Heart left ventricle (tissue), 16 donors: ENCODE measurements at regions not wholly inside any gene's neighbourhood (a gene's known extent, or its start where the extent isn't known, plus 50 kb on each side); places are given as distances from the start of the nearest gene placed in this dataset.

Experiments
- ATAC-seq, 4 donors: fragments of 200-7000 bp; cut with Tn5 transposase; one replicate each; pipeline ENCODE4 v1.9.1; 2020 to 2022; ENCODE audit warnings: moderate library complexity in 4 of 4, mild to moderate bottlenecking in 3 of 4, moderate number of reproducible peaks in 1 of 4
- DNase-seq, 5 donors: peaks; one replicate each; pipeline ENCODE4 v3.0.0-alpha.2; 2020
- H3K27ac ChIP-seq, 12 donors: fragments of 200-600 bp; sonication (generic) in 4 of 12; one replicate each; pipeline versions ENCODE4 v1.5.0 to v1.8.0; 2016 to 2022; ENCODE audit warnings: mild to moderate bottlenecking in 2 of 12
- H3K27me3 ChIP-seq, 9 donors: fragments of 200-600 bp; sonication (generic) in 2 of 9; one replicate each; pipeline versions ENCODE4 v1.5.1 to v1.8.0; 2016 to 2022; ENCODE audit warnings: mild to moderate bottlenecking in 3 of 9
- H3K36me3 ChIP-seq, 9 donors: fragments of 200-600 bp; sonication (generic) in 2 of 9; one replicate each; pipeline versions ENCODE4 v1.5.0 to v1.8.0; 2018 to 2022; ENCODE audit warnings: mild to moderate bottlenecking in 2 of 9
- H3K4me1 ChIP-seq, 12 donors: fragments of 200-600 bp; sonication (generic) in 4 of 12; one replicate each; pipeline versions ENCODE4 v1.5.0 to v1.8.0; 2016 to 2022; ENCODE audit warnings: mild to moderate bottlenecking in 3 of 12
- H3K4me3 ChIP-seq, 12 donors: fragments of 200-600 bp; sonication (generic) in 4 of 12; one replicate each; pipeline versions ENCODE4 v1.5.0 to v1.8.0; 2017 to 2022; ENCODE audit warnings: mild to moderate bottlenecking in 9 of 12, moderate library complexity in 4 of 12
- H3K9me3 ChIP-seq, 12 donors: fragments of 200-600 bp; sonication (generic) in 4 of 12; one replicate each; pipeline versions ENCODE4 v1.5.0 to v1.8.0; 2016 to 2022; ENCODE audit warnings: mild to moderate bottlenecking in 1 of 12
- CTCF ChIP-seq, 12 donors: fragments of 200-600 bp; sonication (generic) in 4 of 12; IDR thresholded peaks; one replicate each; pipeline versions ENCODE4 v1.5.0 to v1.8.0; 2018 to 2022; ENCODE audit warnings: antibody characterized with exemption in 12 of 12, mild to moderate bottlenecking in 5 of 12
- POLR2A ChIP-seq, 2 donors: fragments of 450-650 bp; IDR thresholded peaks; one replicate each; pipeline ENCODE4 v1.6.1; 2017; ENCODE audit warnings: antibody characterized with exemption in 2 of 2, mild to moderate bottlenecking in 2 of 2, moderate library complexity in 2 of 2
- WGBS, 4 donors: extraction: QIAGEN DNeasy Blood & Tissue Kit in 2 of 4; methylation state at CpG; one replicate each; pipeline versions ENCODE4 v1.1.5 to v1.1.7; 2013 to 2018; 5-methylcytosine and 5-hydroxymethylcytosine counted together
- intact Hi-C, 10 donors: fragments of 100-400 bp; cut with DNase I; formaldehyde crosslinking; loops; one replicate each; pipeline versions ENCODE4 v1.11.1 to v1.14.2; 2022
- donor health status: ischemic (EF 13 %, LVEDD 7.1; RV severe dilation, severe dysfunction).
- donor health status: healthy with polysubstance abuse.
- donor health status: DM: no; HTN: yes; CAD: no.
- donor health status: DM: no; HTN: no; CAD: no.
- donor health status: ischemic (EF 25% LVEDD 6.9; RV normal size, moderate dysfunction).
- donor health status: ischemic (EF 25% LVEDD 5.7; RV mildly dilated, moderate dysfunction).
- donor health status: healthy.
- donor health status: DM: yes; HTN: yes; CAD: no.
- donor health status: ischemic (EF 35%, LVEDD 5.7; RV mildly dilated, moderate dysfunction).
- donor health status: nonischemic (EF 11% LVEDD 7.7; RV severe dilation, severe dysfunction).
- donor health status: DM: yes; HTN: yes; CAD: no.
- donor health status: PGD.
- donor health status: ischemic (EF 29% LVEDD 5.4; RV normal size, mild dysfunction).
- donor health status: nonischemic (EF 23%, LVEDD 6.1; RV moderate dilation, normal function).

GRCh38 chr5:111840036-111840674, 83.2 kb upstream of the NREP start:
- DNase-seq (no peak), ATAC-seq (no peak)
- Histone ChIP-seq H3K27me3 (no peaks in the 10 kb centered on the region), H3K9me3 (no peaks in the 10 kb centered on the region), H3K27ac (no peak overlapping the region), H3K36me3 (no peaks in the 10 kb centered on the region), H3K4me3 (no peak overlapping the region), H3K4me1 (peaks cover 0 to 1% (median 0%) of the 10 kb centered on the region in 12 donors)
- TF ChIP-seq CTCF (IDR thresholded peaks at IDR 0.05), result no peak
- TF ChIP-seq POLR2A (IDR thresholded peaks at IDR 0.05), result no peak
- intact Hi-C loops, result loop anchor here in 1 of 10 donors (5.0 kb wide), 1 partner anchor 288 kb away; no protein-coding TSS in a partner anchor
- WGBS, 4 donors, result 89 to 95% (median 94%) methylated on average over 6 of the region's 6 CpGs

GRCh38 chr5:111839438-111839837, 82.4 kb upstream of the NREP start:
- no peak for ATAC-seq
- DNase-seq, result no peak
- Histone ChIP-seq H3K4me1 (peaks cover 0 to 6% (median 0%) of the 10 kb centered on the region in 12 donors), H3K27me3 (no peaks in the 10 kb centered on the region), H3K9me3 (no peaks in the 10 kb centered on the region), H3K4me3 (no peak overlapping the region), H3K27ac (no peak overlapping the region), H3K36me3 (no peaks in the 10 kb centered on the region)
- WGBS, 4 donors, result 90 to 92% (median 91%) methylated on average over 3 of the region's 3 CpGs
- intact Hi-C loops, result loop anchor here in 1 of 10 donors (10.0 kb wide), 1 partner anchor 305 kb away; no protein-coding TSS in a partner anchor
- TF ChIP-seq POLR2A (IDR thresholded peaks at IDR 0.05) (no peak), CTCF (IDR thresholded peaks at IDR 0.05) (no peak)

GRCh38 chr5:111836426-111836825, 79.4 kb upstream of the NREP start:
- intact Hi-C loops, result loop anchor here in 1 of 10 donors (10.0 kb wide), 1 partner anchor 308 kb away; no protein-coding TSS in a partner anchor
- no peaks in the 10 kb centered on the region for H3K27me3 ChIP-seq

More at GRCh38 chr5:111836426-111836825, 79.4 kb upstream of the NREP start:
- H3K9me3 ChIP-seq, result no peaks in the 10 kb centered on the region
- peaks cover 0 to 6% (median 0%) of the 10 kb centered on the region in 12 donors for H3K4me1 ChIP-seq
- no peak overlapping the region for H3K4me3 ChIP-seq
- H3K27ac ChIP-seq, result no peak overlapping the region
- no peaks in the 10 kb centered on the region for H3K36me3 ChIP-seq
- ATAC-seq (no peak), DNase-seq (no peak)
- TF ChIP-seq CTCF (IDR thresholded peaks at IDR 0.05) (no peak), POLR2A (IDR thresholded peaks at IDR 0.05) (no peak)
